HEK293T (cell line): ENCODE measurements at regions not wholly inside any gene's neighbourhood (a gene's known extent, or its start where the extent isn't known, plus 50 kb on each side); places are given as distances from the start of the nearest gene placed in this dataset.

ENCODE experiments used
- ARNT ChIP-seq: fragments of 450-650 bp; IDR thresholded peaks from 2 replicates; pipeline ENCODE4 v1.6.1; 2017; ENCODE audit warnings: mild to moderate bottlenecking
- BHLHE40 ChIP-seq: fragments of 450-650 bp; IDR thresholded peaks from 2 replicates; pipeline ENCODE4 v1.6.1; 2016; ENCODE audit warnings: mild to moderate bottlenecking, moderate library complexity, borderline replicate concordance
- FOXA1 ChIP-seq: fragments of 450-650 bp; IDR thresholded peaks from 2 replicates; pipeline ENCODE4 v1.6.1; 2016; ENCODE audit warnings: mild to moderate bottlenecking
- FOXK2 ChIP-seq: fragments of 450-650 bp; IDR thresholded peaks from 2 replicates; pipeline ENCODE4 v1.6.1; 2016; ENCODE audit warnings: mild to moderate bottlenecking
- FOXM1 ChIP-seq: fragments of 450-650 bp; IDR thresholded peaks from 2 replicates; pipeline ENCODE4 v1.6.1; 2017; ENCODE audit warnings: mild to moderate bottlenecking, borderline replicate concordance
- HDGF ChIP-seq: fragments of 450-650 bp; IDR thresholded peaks from 2 replicates; pipeline ENCODE4 v1.6.1; 2017; ENCODE audit warnings: antibody characterized with exemption, borderline replicate concordance
- LEF1 ChIP-seq: fragments of 450-650 bp; IDR thresholded peaks from 2 replicates; pipeline ENCODE4 v1.6.1; 2017; ENCODE audit warnings: mild to moderate bottlenecking, borderline replicate concordance
- NFRKB ChIP-seq: fragments of 450-650 bp; IDR thresholded peaks from 2 replicates; pipeline ENCODE4 v1.6.1; 2016; ENCODE audit warnings: mild to moderate bottlenecking, moderate library complexity
- SP1 ChIP-seq: fragments of 450-650 bp; IDR thresholded peaks from 2 replicates; pipeline ENCODE4 v1.6.1; 2017
- SUZ12 ChIP-seq: fragments of 450-650 bp; IDR thresholded peaks from 2 replicates; pipeline ENCODE4 v1.6.1; 2016; ENCODE audit warnings: mild to moderate bottlenecking
- TARDBP ChIP-seq: fragments of 450-650 bp; IDR thresholded peaks from 2 replicates; pipeline ENCODE4 v1.6.1; 2016
- ZNF384 ChIP-seq: fragments of 450-650 bp; IDR thresholded peaks from 2 replicates; pipeline ENCODE4 v1.6.1; 2016

DNA sequence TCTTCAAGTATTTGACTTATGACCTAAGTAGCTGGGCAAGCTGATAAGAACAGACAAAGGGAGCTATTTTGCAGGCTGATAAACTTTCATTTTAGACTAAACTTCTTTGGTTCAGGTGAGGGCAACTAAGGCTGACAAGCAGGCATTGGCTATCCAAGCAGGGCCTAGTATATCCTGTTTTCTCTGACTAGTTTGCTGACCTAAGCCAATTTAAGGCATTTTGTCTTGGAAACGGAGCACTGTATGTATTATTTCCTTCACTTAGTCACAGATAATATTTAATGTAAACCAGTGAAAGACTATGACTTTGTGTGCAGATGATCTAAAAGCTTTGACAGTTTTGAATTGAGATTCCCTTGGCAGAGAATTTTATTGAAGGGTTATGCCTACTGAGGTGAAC is 172.5 kb downstream of the POU4F1 start:
- TF ChIP-seq BHLHE40 (no peak), SP1 (no peak), TARDBP (no peak), HDGF (no peak), SUZ12 (no peak), ARNT (no peak), FOXA1 (no peak), FOXM1 (no peak), NFRKB (no peak), LEF1 (no peak), FOXK2 (no peak), ZNF384 (no peak)
